HEK293 (cell line): ENCODE measurements at regions not wholly inside any gene's neighbourhood (a gene's known extent, or its start where the extent isn't known, plus 50 kb on each side); places are given as distances from the start of the nearest gene placed in this dataset.

Source experiments
- ATF2 ChIP-seq: fragments of 450-650 bp; formaldehyde crosslinking; IDR thresholded peaks from 2 replicates; pipeline ENCODE4 v1.5.1; 2016; ENCODE audit warnings: missing biosample characterization, missing genetic modification characterization, low read depth
- CTCF ChIP-seq: fragments of 450-650 bp; formaldehyde crosslinking; IDR thresholded peaks from 2 replicates; pipeline ENCODE4 v1.5.1; 2016; ENCODE audit warnings: missing biosample characterization, missing genetic modification characterization
- FEZF1 ChIP-seq: fragments of 450-650 bp; formaldehyde crosslinking; IDR thresholded peaks from 2 replicates; pipeline ENCODE4 v1.5.1; 2016; ENCODE audit warnings: missing biosample characterization, missing genetic modification characterization
- GFI1B ChIP-seq: fragments of 450-650 bp; formaldehyde crosslinking; IDR thresholded peaks from 2 replicates; pipeline ENCODE4 v1.5.1; 2016; ENCODE audit warnings: missing biosample characterization, missing genetic modification characterization
- GLIS2 ChIP-seq: fragments of 450-650 bp; formaldehyde crosslinking; IDR thresholded peaks from 2 replicates; pipeline ENCODE4 v1.5.1; 2016; ENCODE audit warnings: missing biosample characterization, missing genetic modification characterization
- KLF1 ChIP-seq: fragments of 450-650 bp; formaldehyde crosslinking; IDR thresholded peaks from 2 replicates; pipeline ENCODE4 v1.5.1; 2016; ENCODE audit warnings: missing biosample characterization, missing genetic modification characterization
- KLF16 ChIP-seq: fragments of 450-650 bp; formaldehyde crosslinking; IDR thresholded peaks from 2 replicates; pipeline ENCODE4 v1.5.1; 2017; ENCODE audit warnings: missing biosample characterization, missing genetic modification characterization
- MZF1 ChIP-seq: fragments of 450-650 bp; formaldehyde crosslinking; IDR thresholded peaks from 2 replicates; pipeline ENCODE4 v1.5.1; 2017; ENCODE audit warnings: missing biosample characterization, missing genetic modification characterization, borderline replicate concordance
- OVOL3 ChIP-seq: fragments of 450-650 bp; formaldehyde crosslinking; IDR thresholded peaks from 2 replicates; pipeline ENCODE4 v1.5.1; 2016; ENCODE audit warnings: missing biosample characterization, missing genetic modification characterization
- SALL2 ChIP-seq: fragments of 450-650 bp; formaldehyde crosslinking; IDR thresholded peaks from 2 replicates; pipeline ENCODE4 v1.5.0; 2017; ENCODE audit warnings: missing biosample characterization, mild to moderate bottlenecking, missing genetic modification characterization, borderline replicate concordance
- SCRT1 ChIP-seq: fragments of 450-650 bp; formaldehyde crosslinking; IDR thresholded peaks from 2 replicates; pipeline ENCODE4 v1.5.1; 2016; ENCODE audit warnings: missing biosample characterization, missing genetic modification characterization, borderline replicate concordance
- SCRT2 ChIP-seq: fragments of 450-650 bp; formaldehyde crosslinking; IDR thresholded peaks from 2 replicates; pipeline ENCODE4 v1.5.1; 2016; ENCODE audit warnings: missing biosample characterization, missing genetic modification characterization
- SP7 ChIP-seq: fragments of 450-650 bp; formaldehyde crosslinking; IDR thresholded peaks from 2 replicates; pipeline ENCODE4 v1.5.1; 2016; ENCODE audit warnings: missing biosample characterization, missing genetic modification characterization
- TRIM28 ChIP-seq: IDR thresholded peaks from 2 replicates; pipeline ENCODE4 v1.6.1; 2011; ENCODE audit warnings: low read length, control low read depth, borderline replicate concordance
- ZBTB20 ChIP-seq: fragments of 450-650 bp; formaldehyde crosslinking; IDR thresholded peaks from 2 replicates; pipeline ENCODE4 v1.5.1; 2016; ENCODE audit warnings: missing biosample characterization, missing genetic modification characterization
- ZBTB44 ChIP-seq: fragments of 450-650 bp; IDR thresholded peaks from 2 replicates; pipeline ENCODE4 v1.5.1; 2018; ENCODE audit warnings: missing biosample characterization, mild to moderate bottlenecking, missing genetic modification characterization
- ZBTB48 ChIP-seq: fragments of 450-650 bp; formaldehyde crosslinking; IDR thresholded peaks from 2 replicates; pipeline ENCODE4 v1.5.1; 2016; ENCODE audit warnings: missing biosample characterization, missing genetic modification characterization
- ZBTB7A ChIP-seq: fragments of 450-650 bp; formaldehyde crosslinking; IDR thresholded peaks from 2 replicates; pipeline ENCODE4 v1.5.1; 2016; ENCODE audit warnings: low read depth, missing biosample characterization, missing genetic modification characterization
- ZFP3 ChIP-seq: fragments of 450-650 bp; formaldehyde crosslinking; IDR thresholded peaks from 2 replicates; pipeline ENCODE4 v1.5.1; 2016; ENCODE audit warnings: low read depth, missing biosample characterization, missing genetic modification characterization
- ZFP37 ChIP-seq: fragments of 450-650 bp; formaldehyde crosslinking; IDR thresholded peaks from 2 replicates; pipeline ENCODE4 v1.5.1; 2016; ENCODE audit warnings: missing biosample characterization, missing genetic modification characterization
- ZIC2 ChIP-seq: fragments of 450-650 bp; formaldehyde crosslinking; IDR thresholded peaks from 2 replicates; pipeline ENCODE4 v1.5.1; 2016; ENCODE audit warnings: missing biosample characterization, missing genetic modification characterization
- ZNF121 ChIP-seq: fragments of 450-650 bp; formaldehyde crosslinking; IDR thresholded peaks from 2 replicates; pipeline ENCODE4 v1.5.1; 2016; ENCODE audit warnings: missing biosample characterization, missing genetic modification characterization
- ZNF174 ChIP-seq: fragments of 450-650 bp; formaldehyde crosslinking; IDR thresholded peaks from 2 replicates; pipeline ENCODE4 v1.5.0; 2017; ENCODE audit warnings: missing biosample characterization, mild to moderate bottlenecking, missing genetic modification characterization
- ZNF221 ChIP-seq: fragments of 450-650 bp; formaldehyde crosslinking; IDR thresholded peaks from 2 replicates; pipeline ENCODE4 v1.5.1; 2017; ENCODE audit warnings: missing biosample characterization, missing genetic modification characterization, borderline replicate concordance
- ZNF248 ChIP-seq: fragments of 450-650 bp; formaldehyde crosslinking; IDR thresholded peaks from 2 replicates; pipeline ENCODE4 v1.5.1; 2017; ENCODE audit warnings: missing biosample characterization, missing genetic modification characterization
- ZNF350 ChIP-seq: fragments of 450-650 bp; formaldehyde crosslinking; IDR thresholded peaks from 2 replicates; pipeline ENCODE4 v1.5.0; 2017; ENCODE audit warnings: missing biosample characterization, mild to moderate bottlenecking, missing genetic modification characterization
- ZNF37A ChIP-seq: fragments of 450-650 bp; IDR thresholded peaks from 2 replicates; pipeline ENCODE4 v1.5.1; 2018; ENCODE audit warnings: missing biosample characterization, missing genetic modification characterization
- ZNF510 ChIP-seq: fragments of 450-650 bp; formaldehyde crosslinking; IDR thresholded peaks from 2 replicates; pipeline ENCODE4 v1.5.1; 2018; ENCODE audit warnings: mild to moderate bottlenecking, missing genetic modification characterization, missing biosample characterization; ENCODE audit not compliant: insufficient replicate concordance
- ZNF529 ChIP-seq: fragments of 450-650 bp; formaldehyde crosslinking; IDR thresholded peaks from 2 replicates; pipeline ENCODE4 v1.5.1; 2017; ENCODE audit warnings: missing genetic modification characterization, missing biosample characterization; ENCODE audit not compliant: insufficient replicate concordance
- ZNF561 ChIP-seq: fragments of 450-650 bp; IDR thresholded peaks from 2 replicates; pipeline ENCODE4 v1.5.1; 2018; ENCODE audit warnings: missing biosample characterization, missing genetic modification characterization, borderline replicate concordance
- ZNF600 ChIP-seq: fragments of 450-650 bp; formaldehyde crosslinking; IDR thresholded peaks from 2 replicates; pipeline ENCODE4 v1.5.1; 2016; ENCODE audit warnings: missing biosample characterization, missing genetic modification characterization
- ZNF677 ChIP-seq: fragments of 450-650 bp; IDR thresholded peaks from 2 replicates; pipeline ENCODE4 v1.5.0; 2018; ENCODE audit warnings: missing biosample characterization, mild to moderate bottlenecking, missing genetic modification characterization, moderate library complexity
- ZNF791 ChIP-seq: fragments of 450-650 bp; formaldehyde crosslinking; IDR thresholded peaks from 2 replicates; pipeline ENCODE4 v1.5.1; 2016; ENCODE audit warnings: missing biosample characterization, missing genetic modification characterization
- ZSCAN16 ChIP-seq: fragments of 450-650 bp; formaldehyde crosslinking; IDR thresholded peaks from 2 replicates; pipeline ENCODE4 v1.5.1; 2016; ENCODE audit warnings: missing biosample characterization, missing genetic modification characterization
- ZSCAN30 ChIP-seq: fragments of 450-650 bp; IDR thresholded peaks from 2 replicates; pipeline ENCODE4 v1.5.1; 2018; ENCODE audit warnings: missing biosample characterization, mild to moderate bottlenecking, missing genetic modification characterization, moderate library complexity
- TF ChIP-seq, protein P1 (sequence below): fragments of 450-650 bp; formaldehyde crosslinking; IDR thresholded peaks from 2 replicates; pipeline ENCODE4 v1.5.1; 2016; ENCODE audit warnings: missing biosample characterization, missing genetic modification characterization

- TF ChIP-seq SALL2 (tag by site-specific recombination) (no peak), ZNF510 (tag by site-specific recombination) (no peak), ZNF600 (tag by site-specific recombination) (no peak), SCRT2 (tag by site-specific recombination) (no peak), ZBTB44 (tag by site-specific recombination) (peak; percentile 25; the same call in 1 of the 2 replicates), OVOL3 (tag by site-specific recombination) (0 out of 2 replicates have a peak, but pooled peaks have one; percentile 30), ZNF221 (tag by site-specific recombination) (no peak), GLIS2 (tag by site-specific recombination) (0 out of 2 replicates have a peak, but pooled peaks have one; percentile 12), FEZF1 (tag by site-specific recombination) (peak; percentile 99), ZBTB20 (tag by site-specific recombination) (peak; percentile 9; the same call in 1 of the 2 replicates), SCRT1 (tag by site-specific recombination) (no peak), ZIC2 (tag by site-specific recombination) (no peak), ZNF350 (no peak), ZNF248 (no peak), GFI1B (tag by site-specific recombination) (0 out of 2 replicates have a peak, but pooled peaks have one; percentile 25), ZNF677 (no peak), ZNF529 (tag by site-specific recombination) (no peak), ZNF561 (tag by site-specific recombination) (peak; percentile 30; the same call in 1 of the 2 replicates), ZSCAN16 (no peak), KLF16 (tag by site-specific recombination) (0 out of 2 replicates have a peak, but pooled peaks have one; percentile 11), CTCF (tag by site-specific recombination) (peak; percentile 44; the same call in 1 of the 2 replicates), ATF2 (no peak), SP7 (peak; percentile 75), TRIM28 (no peak), ZBTB48 (tag by site-specific recombination) (no peak), ZBTB7A (no peak), ZNF37A (tag by site-specific recombination) (no peak), MZF1 (tag by site-specific recombination) (no peak), ZNF121 (tag by site-specific recombination) (no peak), KLF1 (tag by site-specific recombination) (no peak), ZNF791 (tag by site-specific recombination) (no peak), ZSCAN30 (tag by site-specific recombination) (0 out of 2 replicates have a peak, but pooled peaks have one; percentile 26), ZFP37 (tag by site-specific recombination) (no peak), ZFP3 (no peak), ZNF174 (tag by site-specific recombination) (no peak)
- TF ChIP-seq, protein P1, sequence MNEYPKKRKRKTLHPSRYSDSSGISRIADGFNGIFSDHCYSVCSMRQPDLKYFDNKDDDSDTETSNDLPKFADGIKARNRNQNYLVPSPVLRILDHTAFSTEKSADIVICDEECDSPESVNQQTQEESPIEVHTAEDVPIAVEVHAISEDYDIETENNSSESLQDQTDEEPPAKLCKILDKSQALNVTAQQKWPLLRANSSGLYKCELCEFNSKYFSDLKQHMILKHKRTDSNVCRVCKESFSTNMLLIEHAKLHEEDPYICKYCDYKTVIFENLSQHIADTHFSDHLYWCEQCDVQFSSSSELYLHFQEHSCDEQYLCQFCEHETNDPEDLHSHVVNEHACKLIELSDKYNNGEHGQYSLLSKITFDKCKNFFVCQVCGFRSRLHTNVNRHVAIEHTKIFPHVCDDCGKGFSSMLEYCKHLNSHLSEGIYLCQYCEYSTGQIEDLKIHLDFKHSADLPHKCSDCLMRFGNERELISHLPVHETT: no peak
Measured at GRCh38 chr10:44589181-44589943, 204.5 kb upstream of the CXCL12 start (continued).
